ENCODE measurements at regions not wholly inside any gene's neighbourhood (a gene's known extent, or its start where the extent isn't known, plus 50 kb on each side); places are given as distances from the start of the nearest gene placed in this dataset.

DNA sequence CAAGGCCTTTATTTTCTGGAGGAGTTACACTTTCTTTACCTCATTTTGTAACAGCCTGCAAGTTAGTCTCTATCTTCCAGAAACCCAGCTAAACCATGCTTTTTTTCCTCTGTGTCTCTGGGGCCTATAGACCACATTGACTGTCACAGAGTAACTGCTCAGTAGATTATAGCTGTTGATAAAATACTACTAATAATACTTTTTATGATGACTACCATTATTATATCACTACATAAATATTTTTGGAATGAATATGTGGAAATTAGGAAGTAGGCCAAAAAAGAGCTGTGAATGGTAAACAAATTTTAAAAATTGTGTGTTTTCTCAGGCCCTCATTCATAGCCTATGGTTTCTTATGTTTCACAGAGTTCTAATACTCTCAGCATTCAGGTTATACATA, 233.1 kb upstream of the USP24 start:
- Histone ChIP-seq H3K9ac (ENCODE audit: low read depth, low read length, poor library complexity, severe bottlenecking) (no peak overlapping the region), H3K4me1 (ENCODE audit: insufficient read depth, low read length, poor library complexity, severe bottlenecking) (no peaks in the 10 kb centered on the region), H3K9me3 (ENCODE audit: insufficient read depth, low read depth, low read length) (no peaks in the 10 kb centered on the region), H3F3A (ENCODE audit: low read depth) (no peaks in the 10 kb centered on the region), H3K79me2 (ENCODE audit: insufficient read depth, low read length) (no peaks in the 10 kb centered on the region), H3K36me3 (ENCODE audit: insufficient read depth, low read length) (no peaks in the 10 kb centered on the region), H2AFZ (ENCODE audit: low read length) (no peak overlapping the region), H3K27me3 (ENCODE audit: insufficient read depth, low read length, poor library complexity, severe bottlenecking) (no peaks in the 10 kb centered on the region), H3K4me3 (ENCODE audit: low read length, poor library complexity, severe bottlenecking) (no peak overlapping the region), H3K4me2 (ENCODE audit: low read depth, low read length, poor library complexity, severe bottlenecking) (no peak overlapping the region), H4K20me1 (ENCODE audit: insufficient read depth, low read length, poor library complexity, severe bottlenecking) (no peaks in the 10 kb centered on the region), H3K9me2 (replicated peaks; ENCODE audit: low read depth, low read length) (no peaks in the 10 kb centered on the region)
- TF ChIP-seq, protein P1, sequence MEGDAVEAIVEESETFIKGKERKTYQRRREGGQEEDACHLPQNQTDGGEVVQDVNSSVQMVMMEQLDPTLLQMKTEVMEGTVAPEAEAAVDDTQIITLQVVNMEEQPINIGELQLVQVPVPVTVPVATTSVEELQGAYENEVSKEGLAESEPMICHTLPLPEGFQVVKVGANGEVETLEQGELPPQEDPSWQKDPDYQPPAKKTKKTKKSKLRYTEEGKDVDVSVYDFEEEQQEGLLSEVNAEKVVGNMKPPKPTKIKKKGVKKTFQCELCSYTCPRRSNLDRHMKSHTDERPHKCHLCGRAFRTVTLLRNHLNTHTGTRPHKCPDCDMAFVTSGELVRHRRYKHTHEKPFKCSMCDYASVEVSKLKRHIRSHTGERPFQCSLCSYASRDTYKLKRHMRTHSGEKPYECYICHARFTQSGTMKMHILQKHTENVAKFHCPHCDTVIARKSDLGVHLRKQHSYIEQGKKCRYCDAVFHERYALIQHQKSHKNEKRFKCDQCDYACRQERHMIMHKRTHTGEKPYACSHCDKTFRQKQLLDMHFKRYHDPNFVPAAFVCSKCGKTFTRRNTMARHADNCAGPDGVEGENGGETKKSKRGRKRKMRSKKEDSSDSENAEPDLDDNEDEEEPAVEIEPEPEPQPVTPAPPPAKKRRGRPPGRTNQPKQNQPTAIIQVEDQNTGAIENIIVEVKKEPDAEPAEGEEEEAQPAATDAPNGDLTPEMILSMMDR (conservative IDR thresholded peaks at IDR 0.05; ENCODE audit: low read length) = no peak
- no peak for TF ChIP-seq EZH2phosphoT487 (IDR thresholded peaks at IDR 0.05; ENCODE audit: borderline replicate concordance)

DNA sequence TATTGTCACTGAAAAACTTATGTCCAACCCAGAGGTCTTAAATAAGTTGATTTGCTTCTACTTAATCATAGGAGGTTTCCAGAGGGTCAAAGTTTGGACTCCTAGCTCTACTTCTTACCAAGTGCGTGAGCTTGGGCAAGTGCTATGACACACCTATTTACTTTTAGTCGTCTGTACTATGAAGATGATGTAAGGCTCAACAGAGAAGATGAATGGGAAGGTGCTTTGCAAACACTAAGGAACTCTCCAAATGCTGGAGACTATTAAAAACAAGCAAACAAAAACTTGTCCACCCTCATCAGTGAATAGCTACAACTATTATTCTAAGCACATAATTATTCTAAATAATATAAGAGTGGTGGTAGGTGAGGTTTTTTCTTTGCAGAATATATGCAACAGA, 232.3 kb upstream of the USP24 start:
- Histone ChIP-seq H3K4me3 (ENCODE audit: low read length, poor library complexity, severe bottlenecking) (no peak overlapping the region), H3K4me2 (ENCODE audit: low read depth, low read length, poor library complexity, severe bottlenecking) (no peak overlapping the region), H3K9ac (ENCODE audit: low read depth, low read length, poor library complexity, severe bottlenecking) (no peak overlapping the region), H3K9me2 (replicated peaks; ENCODE audit: low read depth, low read length) (no peaks in the 10 kb centered on the region), H3K4me1 (ENCODE audit: insufficient read depth, low read length, poor library complexity, severe bottlenecking) (no peaks in the 10 kb centered on the region), H3F3A (ENCODE audit: low read depth) (no peaks in the 10 kb centered on the region), H3K27me3 (ENCODE audit: insufficient read depth, low read length, poor library complexity, severe bottlenecking) (no peaks in the 10 kb centered on the region), H3K9me3 (ENCODE audit: insufficient read depth, low read depth, low read length) (no peaks in the 10 kb centered on the region), H2AFZ (ENCODE audit: low read length) (no peak overlapping the region), H3K36me3 (ENCODE audit: insufficient read depth, low read length) (no peaks in the 10 kb centered on the region), H3K79me2 (ENCODE audit: insufficient read depth, low read length) (no peaks in the 10 kb centered on the region), H4K20me1 (ENCODE audit: insufficient read depth, low read length, poor library complexity, severe bottlenecking) (no peaks in the 10 kb centered on the region)
- no peak for TF ChIP-seq EZH2phosphoT487 (IDR thresholded peaks at IDR 0.05; ENCODE audit: borderline replicate concordance)
- TF ChIP-seq, protein P1 (conservative IDR thresholded peaks at IDR 0.05; ENCODE audit: low read length) = no peak

DNA sequence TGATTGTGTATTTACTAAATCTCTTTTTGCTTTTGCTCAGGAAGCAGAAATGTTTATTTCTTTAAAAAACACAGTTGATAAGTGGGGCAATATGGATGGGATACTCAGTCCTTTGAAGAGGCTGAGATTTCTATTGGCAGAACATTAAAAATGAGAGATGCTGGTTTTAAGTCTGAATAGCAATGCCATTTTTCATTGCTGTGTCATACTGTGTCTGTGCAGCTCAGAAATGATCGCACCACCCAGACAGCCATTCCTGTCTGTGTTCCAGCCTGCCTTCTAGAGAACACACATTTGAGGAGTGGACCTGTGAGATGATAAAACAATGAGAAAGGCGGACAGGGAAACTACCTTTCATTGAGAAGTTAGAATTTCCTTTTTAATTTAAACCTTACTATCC, 231.2 kb upstream of the USP24 start:
- TF ChIP-seq, protein P1 (conservative IDR thresholded peaks at IDR 0.05; ENCODE audit: low read length) = no peak
- no peak for TF ChIP-seq EZH2phosphoT487 (IDR thresholded peaks at IDR 0.05; ENCODE audit: borderline replicate concordance)
- H3K27me3 ChIP-seq (ENCODE audit: insufficient read depth, low read length, poor library complexity, severe bottlenecking) = no peaks in the 10 kb centered on the region
- H3K9ac ChIP-seq (ENCODE audit: low read depth, low read length, poor library complexity, severe bottlenecking) = no peak overlapping the region
- no peaks in the 10 kb centered on the region for H3K4me1 ChIP-seq (ENCODE audit: insufficient read depth, low read length, poor library complexity, severe bottlenecking)
- no peak overlapping the region for H3K4me2 ChIP-seq (ENCODE audit: low read depth, low read length, poor library complexity, severe bottlenecking)
- H3K9me3 ChIP-seq (ENCODE audit: insufficient read depth, low read depth, low read length) = no peaks in the 10 kb centered on the region
- H3K36me3 ChIP-seq (ENCODE audit: insufficient read depth, low read length) = no peaks in the 10 kb centered on the region
- H4K20me1 ChIP-seq (ENCODE audit: insufficient read depth, low read length, poor library complexity, severe bottlenecking) = no peaks in the 10 kb centered on the region
- H3K4me3 ChIP-seq (ENCODE audit: low read length, poor library complexity, severe bottlenecking) = no peak overlapping the region
- H3K79me2 ChIP-seq (ENCODE audit: insufficient read depth, low read length) = no peaks in the 10 kb centered on the region
- no peaks in the 10 kb centered on the region for H3K9me2 ChIP-seq (replicated peaks; ENCODE audit: low read depth, low read length)
- no peaks in the 10 kb centered on the region for H3F3A ChIP-seq (ENCODE audit: low read depth)
- H2AFZ ChIP-seq (ENCODE audit: low read length) = no peak overlapping the region

Measured in Loucy (cell line).